ENCODE measurements at regions not wholly inside any gene's neighbourhood (a gene's known extent, or its start where the extent isn't known, plus 50 kb on each side); places are given as distances from the start of the nearest gene placed in this dataset.

GRCh38 chr18:24897461-24897860 is 437.0 kb downstream of the HRH4 start:
- H3K9me3 ChIP-seq (ENCODE audit: control insufficient read depth in 2 of 2, insufficient read depth in 1 of 2, low read depth in 1 of 2, low read length in 1 of 2): peaks cover 0 to 2% of the 10 kb centered on the region in 2 donors
- 81 to 90% methylated on average over 1 of the region's 1 CpG for WGBS, 2 donors
- no peak overlapping the region for H3K27ac ChIP-seq (ENCODE audit: low read depth in 2 of 2, low read length in 1 of 2)
- no peaks in the 10 kb centered on the region for H3K27me3 ChIP-seq (ENCODE audit: control insufficient read depth in 1 of 2, insufficient read depth in 2 of 2, low read length in 2 of 2)
- H3K4me3 ChIP-seq (ENCODE audit: low read depth in 1 of 2, low read length in 2 of 2): no peak overlapping the region
- H3K4me1 ChIP-seq (ENCODE audit: control insufficient read depth in 2 of 2, insufficient read depth in 2 of 2, low read length in 1 of 2): no peaks in the 10 kb centered on the region
- H3K36me3 ChIP-seq (ENCODE audit: control insufficient read depth in 2 of 2, insufficient read depth in 2 of 2, low read length in 1 of 2): no peaks in the 10 kb centered on the region

- Histone ChIP-seq H3K9me3 (ENCODE audit: control insufficient read depth in 2 of 2, insufficient read depth in 1 of 2, low read depth in 1 of 2, low read length in 1 of 2) (no peaks in the 10 kb centered on the region), H3K4me3 (ENCODE audit: low read depth in 1 of 2, low read length in 2 of 2) (no peak overlapping the region), H3K27ac (ENCODE audit: low read depth in 2 of 2, low read length in 1 of 2) (no peak overlapping the region), H3K4me1 (ENCODE audit: control insufficient read depth in 2 of 2, insufficient read depth in 2 of 2, low read length in 1 of 2) (no peaks in the 10 kb centered on the region), H3K36me3 (ENCODE audit: control insufficient read depth in 2 of 2, insufficient read depth in 2 of 2, low read length in 1 of 2) (no peaks in the 10 kb centered on the region), H3K27me3 (ENCODE audit: control insufficient read depth in 1 of 2, insufficient read depth in 2 of 2, low read length in 2 of 2) (no peaks in the 10 kb centered on the region)
Observed at GRCh38 chr18:24910221-24910620, 441.7 kb downstream of the ZNF521 start.

DNA sequence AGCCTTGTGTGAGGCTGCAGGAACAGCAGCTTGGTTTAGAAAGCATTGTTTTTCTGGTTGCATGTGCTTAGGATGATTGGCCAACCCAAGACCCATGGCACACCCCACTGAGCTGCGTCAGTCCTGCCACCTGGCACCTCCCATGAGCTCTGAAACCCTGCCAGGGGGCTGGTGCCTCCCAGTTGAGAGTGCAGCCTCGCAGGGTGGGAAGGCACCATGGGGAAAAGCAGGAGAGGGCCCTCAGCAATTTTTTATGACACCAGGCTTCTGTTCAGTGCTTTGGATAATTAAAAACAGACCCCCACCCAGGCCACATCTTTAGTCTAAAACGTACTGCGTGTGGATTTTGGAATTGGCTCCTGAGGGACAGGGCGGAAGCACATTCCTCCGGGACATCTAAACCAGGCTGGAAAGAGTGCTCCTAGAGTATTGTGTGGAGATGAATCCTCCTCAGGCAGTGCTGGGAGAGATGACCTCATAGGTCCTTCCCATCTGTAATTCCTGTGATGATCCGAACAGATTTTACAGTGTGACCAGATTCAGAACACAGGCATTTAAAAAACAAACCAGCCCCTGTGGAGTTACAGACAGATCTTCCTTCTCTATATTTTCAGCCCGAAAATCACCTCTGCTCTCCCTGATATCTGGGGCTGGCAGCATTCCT is 438.3 kb downstream of the ZNF521 start:
- Histone ChIP-seq H3K9me3 (ENCODE audit: control insufficient read depth in 2 of 2, insufficient read depth in 1 of 2, low read depth in 1 of 2, low read length in 1 of 2) (no peaks in the 10 kb centered on the region), H3K4me3 (ENCODE audit: low read depth in 1 of 2, low read length in 2 of 2) (no peak overlapping the region), H3K4me1 (ENCODE audit: control insufficient read depth in 2 of 2, insufficient read depth in 2 of 2, low read length in 1 of 2) (no peaks in the 10 kb centered on the region), H3K27me3 (ENCODE audit: control insufficient read depth in 1 of 2, insufficient read depth in 2 of 2, low read length in 2 of 2) (no peaks in the 10 kb centered on the region), H3K27ac (ENCODE audit: low read depth in 2 of 2, low read length in 1 of 2) (no peak overlapping the region), H3K36me3 (ENCODE audit: control insufficient read depth in 2 of 2, insufficient read depth in 2 of 2, low read length in 1 of 2) (no peaks in the 10 kb centered on the region)
- 63 to 69% methylated on average over 8 of the region's 8 CpGs for WGBS, 2 donors

GRCh38 chr18:24914171-24914525 is 437.8 kb downstream of the ZNF521 start:
- H3K27ac ChIP-seq (ENCODE audit: low read depth in 2 of 2, low read length in 1 of 2): no peak overlapping the region
- no peaks in the 10 kb centered on the region for H3K4me1 ChIP-seq (ENCODE audit: control insufficient read depth in 2 of 2, insufficient read depth in 2 of 2, low read length in 1 of 2)
- H3K9me3 ChIP-seq (ENCODE audit: control insufficient read depth in 2 of 2, insufficient read depth in 1 of 2, low read depth in 1 of 2, low read length in 1 of 2): no peaks in the 10 kb centered on the region
- WGBS, 2 donors: 35 to 57% methylated on average over 1 of the region's 1 CpG
- no peak overlapping the region for H3K4me3 ChIP-seq (ENCODE audit: low read depth in 1 of 2, low read length in 2 of 2)
- no peaks in the 10 kb centered on the region for H3K36me3 ChIP-seq (ENCODE audit: control insufficient read depth in 2 of 2, insufficient read depth in 2 of 2, low read length in 1 of 2)
- no peaks in the 10 kb centered on the region for H3K27me3 ChIP-seq (ENCODE audit: control insufficient read depth in 1 of 2, insufficient read depth in 2 of 2, low read length in 2 of 2)

GRCh38 chr18:24914685-24915084 is 437.3 kb downstream of the ZNF521 start:
- Histone ChIP-seq H3K9me3 (ENCODE audit: control insufficient read depth in 2 of 2, insufficient read depth in 1 of 2, low read depth in 1 of 2, low read length in 1 of 2) (no peaks in the 10 kb centered on the region), H3K4me3 (ENCODE audit: low read depth in 1 of 2, low read length in 2 of 2) (no peak overlapping the region), H3K4me1 (ENCODE audit: control insufficient read depth in 2 of 2, insufficient read depth in 2 of 2, low read length in 1 of 2) (no peaks in the 10 kb centered on the region), H3K27me3 (ENCODE audit: control insufficient read depth in 1 of 2, insufficient read depth in 2 of 2, low read length in 2 of 2) (no peaks in the 10 kb centered on the region), H3K36me3 (ENCODE audit: control insufficient read depth in 2 of 2, insufficient read depth in 2 of 2, low read length in 1 of 2) (no peaks in the 10 kb centered on the region), H3K27ac (ENCODE audit: low read depth in 2 of 2, low read length in 1 of 2) (no peak overlapping the region)
- 73 to 84% methylated on average over 8 of the region's 8 CpGs for WGBS, 2 donors

GRCh38 chr18:24915547-24915946 is 436.4 kb downstream of the ZNF521 start:
- 39 to 65% methylated on average over 4 of the region's 4 CpGs for WGBS, 2 donors
- H3K27me3 ChIP-seq (ENCODE audit: control insufficient read depth in 1 of 2, insufficient read depth in 2 of 2, low read length in 2 of 2): no peaks in the 10 kb centered on the region
- no peaks in the 10 kb centered on the region for H3K9me3 ChIP-seq (ENCODE audit: control insufficient read depth in 2 of 2, insufficient read depth in 1 of 2, low read depth in 1 of 2, low read length in 1 of 2)
- H3K27ac ChIP-seq (ENCODE audit: low read depth in 2 of 2, low read length in 1 of 2): no peak overlapping the region
- no peak overlapping the region for H3K4me3 ChIP-seq (ENCODE audit: low read depth in 1 of 2, low read length in 2 of 2)
- H3K36me3 ChIP-seq (ENCODE audit: control insufficient read depth in 2 of 2, insufficient read depth in 2 of 2, low read length in 1 of 2): no peaks in the 10 kb centered on the region
- no peaks in the 10 kb centered on the region for H3K4me1 ChIP-seq (ENCODE audit: control insufficient read depth in 2 of 2, insufficient read depth in 2 of 2, low read length in 1 of 2)

DNA sequence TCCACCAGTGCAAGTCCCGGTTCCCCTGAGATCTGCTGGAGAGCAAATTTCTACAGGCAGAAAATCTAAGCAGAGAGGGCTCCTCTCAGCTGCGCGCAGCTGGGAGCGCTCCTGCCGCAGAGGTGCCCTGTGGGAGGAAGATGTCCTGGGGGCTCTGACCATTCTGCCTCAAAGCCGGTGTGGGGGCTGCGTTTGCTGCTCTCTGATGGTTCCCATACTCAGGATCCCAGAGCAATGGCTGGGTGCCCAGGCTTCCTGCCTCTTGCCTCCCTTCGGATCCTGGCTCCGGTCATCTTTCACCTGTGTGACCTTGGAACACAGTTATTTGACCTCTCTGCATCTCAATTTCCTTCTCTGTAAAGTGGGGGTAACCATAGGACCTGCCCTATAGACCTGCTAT is 434.2 kb downstream of the ZNF521 start:
- Histone ChIP-seq H3K4me1 (ENCODE audit: control insufficient read depth in 2 of 2, insufficient read depth in 2 of 2, low read length in 1 of 2) (no peaks in the 10 kb centered on the region), H3K4me3 (ENCODE audit: low read depth in 1 of 2, low read length in 2 of 2) (no peak overlapping the region), H3K9me3 (ENCODE audit: control insufficient read depth in 2 of 2, insufficient read depth in 1 of 2, low read depth in 1 of 2, low read length in 1 of 2) (no peaks in the 10 kb centered on the region), H3K36me3 (ENCODE audit: control insufficient read depth in 2 of 2, insufficient read depth in 2 of 2, low read length in 1 of 2) (no peaks in the 10 kb centered on the region), H3K27ac (ENCODE audit: low read depth in 2 of 2, low read length in 1 of 2) (no peak overlapping the region), H3K27me3 (ENCODE audit: control insufficient read depth in 1 of 2, insufficient read depth in 2 of 2, low read length in 2 of 2) (no peaks in the 10 kb centered on the region)
- WGBS, 2 donors: 84 to 88% methylated on average over 8 to 9 of the region's 9 CpGs

GRCh38 chr18:24918257-24918656 is 433.7 kb downstream of the ZNF521 start:
- no peaks in the 10 kb centered on the region for H3K9me3 ChIP-seq (ENCODE audit: control insufficient read depth in 2 of 2, insufficient read depth in 1 of 2, low read depth in 1 of 2, low read length in 1 of 2)

DNA sequence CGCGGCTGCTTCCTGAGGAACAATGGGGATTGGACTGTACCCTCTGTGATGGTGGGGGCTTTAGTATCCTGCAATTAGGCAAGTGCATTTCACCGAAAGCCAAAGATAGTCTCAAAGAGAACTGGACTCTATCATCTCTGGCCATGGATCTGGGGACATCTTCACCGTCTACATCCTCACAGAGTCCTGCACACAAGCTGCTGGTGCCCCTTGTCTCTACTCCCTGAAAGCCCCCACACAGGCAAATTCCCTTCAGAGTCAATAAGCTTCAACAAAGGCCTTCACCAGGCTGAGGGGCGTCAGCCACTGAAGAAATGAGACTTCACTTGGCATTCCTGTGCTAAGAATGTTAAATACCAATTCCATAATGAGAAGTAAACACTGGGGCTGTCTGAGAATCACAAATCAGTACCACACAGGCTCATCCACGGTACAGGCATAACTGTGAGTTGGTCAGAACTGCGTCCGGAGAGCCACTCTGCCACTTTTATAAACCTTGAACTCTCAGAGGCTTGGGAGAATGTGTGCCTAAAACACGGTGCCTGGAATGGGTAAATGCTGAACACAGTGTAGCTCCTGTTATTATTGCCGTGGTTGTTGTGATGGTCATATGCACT is 432.7 kb downstream of the ZNF521 start:
- WGBS, 2 donors: 79 to 85% methylated on average over 10 of the region's 10 CpGs
- H3K27ac ChIP-seq (ENCODE audit: low read depth in 2 of 2, low read length in 1 of 2): no peak overlapping the region

More at GRCh38 chr18:24918257-24918656, 433.7 kb downstream of the ZNF521 start:
- no peak overlapping the region for H3K27ac ChIP-seq (ENCODE audit: low read depth in 2 of 2, low read length in 1 of 2)
- no peak overlapping the region for H3K4me3 ChIP-seq (ENCODE audit: low read depth in 1 of 2, low read length in 2 of 2)
- H3K27me3 ChIP-seq (ENCODE audit: control insufficient read depth in 1 of 2, insufficient read depth in 2 of 2, low read length in 2 of 2): no peaks in the 10 kb centered on the region
- H3K4me1 ChIP-seq (ENCODE audit: control insufficient read depth in 2 of 2, insufficient read depth in 2 of 2, low read length in 1 of 2): no peaks in the 10 kb centered on the region
- H3K36me3 ChIP-seq (ENCODE audit: control insufficient read depth in 2 of 2, insufficient read depth in 2 of 2, low read length in 1 of 2): no peaks in the 10 kb centered on the region
- 65 to 75% methylated on average over 6 of the region's 6 CpGs for WGBS, 2 donors

GRCh38 chr18:24922491-24922890 is 429.5 kb downstream of the ZNF521 start:
- no peaks in the 10 kb centered on the region for H3K36me3 ChIP-seq (ENCODE audit: control insufficient read depth in 2 of 2, insufficient read depth in 2 of 2, low read length in 1 of 2)
- no peaks in the 10 kb centered on the region for H3K27me3 ChIP-seq (ENCODE audit: control insufficient read depth in 1 of 2, insufficient read depth in 2 of 2, low read length in 2 of 2)
- no peak overlapping the region for H3K4me3 ChIP-seq (ENCODE audit: low read depth in 1 of 2, low read length in 2 of 2)
- no peaks in the 10 kb centered on the region for H3K9me3 ChIP-seq (ENCODE audit: control insufficient read depth in 2 of 2, insufficient read depth in 1 of 2, low read depth in 1 of 2, low read length in 1 of 2)
- 67 to 70% methylated on average over 4 of the region's 4 CpGs for WGBS, 2 donors
- H3K27ac ChIP-seq (ENCODE audit: low read depth in 2 of 2, low read length in 1 of 2): no peak overlapping the region
- H3K4me1 ChIP-seq (ENCODE audit: control insufficient read depth in 2 of 2, insufficient read depth in 2 of 2, low read length in 1 of 2): no peaks in the 10 kb centered on the region

More for the DNA sequence above, 432.7 kb downstream of the ZNF521 start:
- no peak overlapping the region for H3K4me3 ChIP-seq (ENCODE audit: low read depth in 1 of 2, low read length in 2 of 2)
- no peaks in the 10 kb centered on the region for H3K27me3 ChIP-seq (ENCODE audit: control insufficient read depth in 1 of 2, insufficient read depth in 2 of 2, low read length in 2 of 2)
- H3K4me1 ChIP-seq (ENCODE audit: control insufficient read depth in 2 of 2, insufficient read depth in 2 of 2, low read length in 1 of 2): no peaks in the 10 kb centered on the region
- no peaks in the 10 kb centered on the region for H3K9me3 ChIP-seq (ENCODE audit: control insufficient read depth in 2 of 2, insufficient read depth in 1 of 2, low read depth in 1 of 2, low read length in 1 of 2)
- H3K36me3 ChIP-seq (ENCODE audit: control insufficient read depth in 2 of 2, insufficient read depth in 2 of 2, low read length in 1 of 2): no peaks in the 10 kb centered on the region

Data from esophagus (tissue), 2 donors.